KMS-11 (cell line): ENCODE measurements at regions not wholly inside any gene's neighbourhood (a gene's known extent, or its start where the extent isn't known, plus 50 kb on each side); places are given as distances from the start of the nearest gene placed in this dataset.

ENCODE experiments used
- H2AFZ ChIP-seq: fragments of 200-600 bp; sonication (generic); 2 replicates; pipeline ENCODE4 v1.6.1; 2016; ENCODE audit warnings: antibody characterized with exemption, mixed run types, low read depth
- H3K27ac ChIP-seq: fragments of 200-600 bp; sonication (generic); 2 replicates; pipeline ENCODE4 v1.6.1; 2016; ENCODE audit warnings: mild to moderate bottlenecking, mixed run types
- H3K27me3 ChIP-seq: fragments of 200-600 bp; sonication (generic); 2 replicates; pipeline ENCODE4 v1.6.1; 2017; ENCODE audit warnings: mild to moderate bottlenecking, low read depth, mixed run types, moderate library complexity; ENCODE audit not compliant: insufficient read depth
- H3K36me3 ChIP-seq: fragments of 200-600 bp; sonication (generic); 2 replicates; pipeline ENCODE4 v1.6.1; 2017; ENCODE audit warnings: mild to moderate bottlenecking, mixed run types; ENCODE audit not compliant: insufficient read depth
- H3K4me1 ChIP-seq: fragments of 200-600 bp; sonication (generic); 2 replicates; pipeline ENCODE4 v1.6.1; 2016; ENCODE audit warnings: mild to moderate bottlenecking, low read depth, mixed run types; ENCODE audit not compliant: poor library complexity, severe bottlenecking
- H3K4me2 ChIP-seq: fragments of 200-600 bp; sonication (generic); 2 replicates; pipeline ENCODE4 v1.7.0; 2016; ENCODE audit warnings: mild to moderate bottlenecking, mixed run types
- H3K4me3 ChIP-seq: fragments of 200-600 bp; sonication (generic); IDR thresholded peaks from 2 replicates; pipeline ENCODE4 v1.6.1; 2017; ENCODE audit warnings: low read depth, low read length, mixed read lengths; ENCODE audit not compliant: insufficient read depth
- H3K79me2 ChIP-seq: fragments of 200-600 bp; sonication (generic); 2 replicates; pipeline ENCODE4 v1.6.1; 2016; ENCODE audit warnings: low read depth, mixed run types; ENCODE audit not compliant: insufficient read depth
- H3K9ac ChIP-seq: fragments of 200-600 bp; sonication (generic); 2 replicates; pipeline ENCODE4 v1.6.1; 2016; ENCODE audit warnings: mild to moderate bottlenecking, mixed run types
- H4K20me1 ChIP-seq: fragments of 200-600 bp; sonication (generic); 2 replicates; pipeline ENCODE4 v1.6.1; 2016; ENCODE audit warnings: mild to moderate bottlenecking, mixed run types; ENCODE audit not compliant: insufficient read depth
- CTCF ChIP-seq: fragments of 200-600 bp; sonication (generic); conservative IDR thresholded peaks from 2 replicates; pipeline ENCODE4 v1.6.1; 2017; ENCODE audit warnings: low read depth, mild to moderate bottlenecking, antibody characterized with exemption, low read length, moderate library complexity, mixed read lengths

- no peak overlapping the region for H3K9ac ChIP-seq
- H3K79me2 ChIP-seq: no peaks in the 10 kb centered on the region
- H3K4me2 ChIP-seq: no peak overlapping the region
- no peak overlapping the region for H3K4me3 ChIP-seq
- H2AFZ ChIP-seq: no peak overlapping the region
- peaks cover 4% of the 10 kb centered on the region; the same call in 1 of the 2 replicates for H3K27me3 ChIP-seq
- no peak for TF ChIP-seq CTCF
- no peaks in the 10 kb centered on the region for H4K20me1 ChIP-seq
- no peaks in the 10 kb centered on the region for H3K36me3 ChIP-seq
- peaks cover 3% of the 10 kb centered on the region for H3K4me1 ChIP-seq
- H3K27ac ChIP-seq: no peak overlapping the region
Observed at GRCh38 chr16:87054856-87055255, 262.3 kb downstream of the C16orf95 start.

- TF ChIP-seq CTCF: no peak
- H3K27me3 ChIP-seq: peaks cover 4% of the 10 kb centered on the region; the same call in 1 of the 2 replicates
- H3K36me3 ChIP-seq: no peaks in the 10 kb centered on the region
- no peak overlapping the region for H2AFZ ChIP-seq
- H3K9ac ChIP-seq: no peak overlapping the region
- no peaks in the 10 kb centered on the region for H4K20me1 ChIP-seq
- H3K4me2 ChIP-seq: no peak overlapping the region
- H3K4me1 ChIP-seq: peaks cover 6% of the 10 kb centered on the region
- H3K4me3 ChIP-seq: no peak overlapping the region
- H3K79me2 ChIP-seq: no peaks in the 10 kb centered on the region
- H3K27ac ChIP-seq: no peak overlapping the region
Observed at GRCh38 chr16:87056083-87056482, 261.1 kb downstream of the C16orf95 start.

- H3K27me3 ChIP-seq: peaks cover 4% of the 10 kb centered on the region; the same call in 1 of the 2 replicates
- no peak for TF ChIP-seq CTCF
Observed at GRCh38 chr16:87056551-87056950, 260.6 kb downstream of the C16orf95 start.

GRCh38 chr16:87057211-87057881, 259.8 kb downstream of the C16orf95 start:
- Histone ChIP-seq H3K36me3 (no peaks in the 10 kb centered on the region), H3K9ac (no peak overlapping the region), H3K4me1 (peaks cover 11% of the 10 kb centered on the region), H3K27ac (no peak overlapping the region), H3K27me3 (peaks cover 4% of the 10 kb centered on the region; the same call in 1 of the 2 replicates), H4K20me1 (no peaks in the 10 kb centered on the region), H3K4me2 (no peak overlapping the region), H3K79me2 (no peaks in the 10 kb centered on the region), H3K4me3 (no peak overlapping the region), H2AFZ (no peak overlapping the region)
- no peak for TF ChIP-seq CTCF

More at GRCh38 chr16:87056551-87056950, 260.6 kb downstream of the C16orf95 start:
- Histone ChIP-seq H3K4me2 (no peak overlapping the region), H3K9ac (no peak overlapping the region), H2AFZ (no peak overlapping the region), H3K27ac (no peak overlapping the region), H3K4me1 (peaks cover 11% of the 10 kb centered on the region), H3K4me3 (no peak overlapping the region), H3K36me3 (no peaks in the 10 kb centered on the region), H3K79me2 (no peaks in the 10 kb centered on the region), H4K20me1 (no peaks in the 10 kb centered on the region)
